K562 (cell line): ENCODE measurements at regions not wholly inside any gene's neighbourhood (a gene's known extent, or its start where the extent isn't known, plus 50 kb on each side); places are given as distances from the start of the nearest gene placed in this dataset.

Experiments used
- ATAC-seq: fragments of 200-7000 bp; cut with Tn5 transposase; 3 replicates; pipeline ENCODE4 v1.9.1; 2020; ENCODE audit warnings: moderate library complexity
- BruUV-seq: library from RNA; stranded (reverse); fragments of 400-500 nt; replicated peaks from 2 replicates; lab custom pipeline; 2021; lab: Mats Ljungman, UMichigan
- CTCF ChIA-PET: fragments of 300-600 bp; formaldehyde crosslinking; extraction: SDS; loops from one replicate; lab custom pipeline; 2021; ENCODE audit warnings: low intra/inter-chr PET ratio; lab: Yijun Ruan, JAX
- POLR2A ChIA-PET: fragments of 300-600, 350-650 bp; sonication (Branson Sonifier 250); formaldehyde crosslinking; extraction: SDS; loops from one replicate; lab custom pipeline; 2021; ENCODE audit warnings: antibody characterized with exemption, inconsistent platforms; lab: Yijun Ruan, JAX
- DNase-seq, 4 experiments: peaks; one replicate each; pipeline versions ENCODE4 v3.0.0 to v3.0.0-alpha.2; 2011 to 2018; ENCODE audit warnings: low spot score in 3 of 4, mixed read lengths in 3 of 4; ENCODE audit errors: extremely low read depth in 1 of 4
- FAIRE-seq: peaks from 2 replicates; lab custom pipeline; 2011; peaks lifted over from hg19 to GRCh38; lab: Jason Lieb, UNC
- H2AFZ ChIP-seq: 2 replicates; pipeline ENCODE4 v1.6.0; 2011; ENCODE audit warnings: low read depth, low read length, control low read depth, inconsistent platforms
- H3K27ac ChIP-seq: fragments of 200-600 bp; 3 replicates; pipeline ENCODE4 v1.8.0; 2011; ENCODE audit warnings: low read depth, mild to moderate bottlenecking, control low read depth, inconsistent platforms, low read length, moderate library complexity, mixed read lengths; ENCODE audit errors: extremely low read depth
- H3K27me3 ChIP-seq, 2 experiments: fragments of 300-600 bp in 1 of 2; 2 replicates in 1 of 2; 3 replicates in 1 of 2; pipeline versions ENCODE4 v1.6.0 to v1.8.0; 2011; ENCODE audit warnings: inconsistent platforms in 2 of 2, low read length in 2 of 2, mild to moderate bottlenecking in 1 of 2, mixed read lengths in 1 of 2, moderate library complexity in 1 of 2; ENCODE audit not compliant: control insufficient read depth in 2 of 2, insufficient read depth in 2 of 2
- H3K36me3 ChIP-seq: fragments of 300-600 bp; 3 replicates; pipeline ENCODE4 v1.8.0; 2011; ENCODE audit warnings: mild to moderate bottlenecking, low read length, inconsistent platforms; ENCODE audit not compliant: control insufficient read depth, insufficient read depth
- H3K4me1 ChIP-seq, 2 experiments: fragments of 200-600 bp in 1 of 2; replicated peaks in 1 of 2; 2 replicates in 1 of 2; 3 replicates in 1 of 2; pipeline versions ENCODE4 v1.5.1 to v1.8.0; 2011; ENCODE audit warnings: inconsistent platforms in 2 of 2, low read length in 2 of 2, mild to moderate bottlenecking in 1 of 2, mixed read lengths in 1 of 2, moderate library complexity in 1 of 2; ENCODE audit not compliant: control insufficient read depth in 2 of 2, insufficient read depth in 2 of 2
- H3K4me2 ChIP-seq: 2 replicates; pipeline ENCODE4 v1.6.1; 2011; ENCODE audit warnings: low read length, control low read depth, inconsistent platforms, mixed read lengths; ENCODE audit not compliant: insufficient read depth
- H3K4me3 ChIP-seq: fragments of 200-600 bp; sonication (generic), shearing (Covaris generic); 2 replicates; pipeline ENCODE4 v1.5.1; 2016; ENCODE audit warnings: control low read depth, inconsistent platforms
- H3K79me2 ChIP-seq: fragments of 200-600 bp; 3 replicates; pipeline ENCODE4 v1.8.0; 2011; ENCODE audit warnings: low read length, inconsistent platforms; ENCODE audit not compliant: control insufficient read depth, insufficient read depth
- H3K9ac ChIP-seq, 2 experiments: 2 replicates each; pipeline versions ENCODE4 v1.6.0 to v1.6.1; 2011; ENCODE audit warnings: low read depth in 2 of 2, low read length in 2 of 2, control low read depth in 1 of 2, inconsistent platforms in 1 of 2, mild to moderate bottlenecking in 1 of 2, mixed read lengths in 1 of 2; ENCODE audit not compliant: insufficient read depth in 1 of 2
- H3K9me1 ChIP-seq: one replicate; pipeline ENCODE4 v1.6.0; 2011; ENCODE audit warnings: inconsistent platforms, mild to moderate bottlenecking, low read length, moderate library complexity; ENCODE audit not compliant: control insufficient read depth, insufficient read depth
- H3K9me3 ChIP-seq: replicated peaks from 2 replicates; pipeline ENCODE4 v1.5.1; 2011; ENCODE audit warnings: low read depth, low read length, inconsistent platforms; ENCODE audit not compliant: control insufficient read depth, insufficient read depth
- H4K20me1 ChIP-seq: replicated peaks from 2 replicates; pipeline ENCODE4 v1.6.1; 2011; ENCODE audit warnings: low read length, inconsistent platforms, mixed read lengths; ENCODE audit not compliant: control insufficient read depth, insufficient read depth
- ETV6 ChIP-seq, 3 experiments: fragments of 150-350 bp in 1 of 3; sonication (generic) in 1 of 3; formaldehyde crosslinking in 1 of 3; IDR thresholded peaks; 2 replicates each; pipeline versions ENCODE4 v1.6.1 to v1.8.0; 2014 to 2022; ENCODE audit warnings: borderline replicate concordance in 2 of 3, low read depth in 2 of 3, antibody characterized with exemption in 1 of 3, low read length in 1 of 3, mild to moderate bottlenecking in 1 of 3, missing genetic modification reagents in 1 of 3
- HDAC1 ChIP-seq, 2 experiments: fragments of 450-650 bp; IDR thresholded peaks; 2 replicates each; pipeline ENCODE4 v1.6.1; 2016 to 2017; ENCODE audit warnings: inconsistent platforms in 1 of 2, mild to moderate bottlenecking in 1 of 2, moderate library complexity in 1 of 2
- HNRNPK ChIP-seq: fragments of 200-400 bp; formaldehyde crosslinking; IDR thresholded peaks from one replicate; pipeline ENCODE4 v1.6.1; 2018; ENCODE audit warnings: mild to moderate bottlenecking, low read depth, low read length; ENCODE audit not compliant: poor library complexity, severe bottlenecking
- MEF2A ChIP-seq: IDR thresholded peaks from 2 replicates; pipeline ENCODE4 v1.6.1; 2011; ENCODE audit warnings: low read depth, mild to moderate bottlenecking, low read length, moderate library complexity; ENCODE audit not compliant: control insufficient read depth
- NELFE ChIP-seq: IDR thresholded peaks from 2 replicates; pipeline ENCODE4 v1.6.1; 2011; ENCODE audit warnings: mild to moderate bottlenecking; ENCODE audit not compliant: insufficient read depth, insufficient read length
- NFYB ChIP-seq: IDR thresholded peaks from 2 replicates; pipeline ENCODE4 v1.6.1; 2011; ENCODE audit warnings: mild to moderate bottlenecking, moderate library complexity; ENCODE audit not compliant: insufficient read length; ENCODE audit errors: extremely low read depth
- SUPT5H ChIP-seq: fragments of 450-650 bp; IDR thresholded peaks from 2 replicates; pipeline ENCODE4 v1.6.1; 2016
- ZC3H8 ChIP-seq: fragments of 450-650 bp; IDR thresholded peaks from 2 replicates; pipeline ENCODE4 v1.6.1; 2017
- ZNF174 ChIP-seq: fragments of 250-450 bp; sonication (Bioruptor Pico); IDR thresholded peaks from 2 replicates; pipeline ENCODE4 v1.4.0; 2020; ENCODE audit warnings: mild to moderate bottlenecking
- ZNF696 ChIP-seq: fragments of 250-450 bp; sonication (Bioruptor Pico); conservative IDR thresholded peaks from 2 replicates; pipeline ENCODE4 v1.4.0; 2020; ENCODE audit warnings: mild to moderate bottlenecking, moderate library complexity
- ZZZ3 ChIP-seq: fragments of 450-650 bp; IDR thresholded peaks from 2 replicates; pipeline ENCODE4 v1.6.1; 2016; ENCODE audit warnings: antibody characterized with exemption, mild to moderate bottlenecking, moderate library complexity
- WGBS: fragments of 100-300 bp; shearing (Covaris generic); methylation state at CpG from one replicate; pipeline ENCODE4 v1.1.6; 2016; ENCODE audit warnings: low coverage, mixed read lengths; ENCODE audit not compliant: insufficient coverage; ENCODE audit errors: missing lambda C conversion rate; 5-methylcytosine and 5-hydroxymethylcytosine counted together
- in situ Hi-C: fragments of 300-500 bp; cut with MboI; formaldehyde crosslinking; loops from 4 replicates; pipeline ENCODE4 v1.15.0; 2018; ENCODE audit warnings: inconsistent platforms, mixed read lengths
- intact Hi-C: fragments of 100-400 bp; cut with micrococcal nuclease; formaldehyde crosslinking; loops from 2 replicates; pipeline ENCODE4 v1.14.2; 2022
- TF ChIP-seq, protein P1 (sequence below): sonication (generic); formaldehyde crosslinking; IDR thresholded peaks from 2 replicates; pipeline ENCODE4 v1.9.0; 2022; ENCODE audit warnings: mild to moderate bottlenecking, missing genetic modification reagents

DNA sequence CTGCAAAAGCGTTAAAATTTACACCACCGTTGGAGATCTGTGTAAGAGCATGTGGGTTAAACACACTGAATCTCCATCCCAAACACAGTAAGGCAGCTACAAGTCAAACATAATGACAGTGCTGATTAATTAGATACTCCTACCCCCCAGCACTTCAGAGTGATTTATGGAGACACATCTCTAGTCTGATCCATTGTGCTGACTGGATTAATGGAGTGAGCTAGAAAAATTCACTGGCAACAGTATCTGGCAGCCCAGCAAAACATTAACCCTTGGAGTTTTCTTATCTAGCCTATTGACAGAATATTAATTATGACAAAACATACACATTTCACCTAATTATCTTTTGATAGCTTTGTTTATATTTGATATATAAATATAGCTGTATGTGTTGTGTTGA is 188.6 kb upstream of the ISL1 start:
- Histone ChIP-seq H3K36me3 (no peaks in the 10 kb centered on the region), H3K27ac (no peak overlapping the region), H3K27me3 (no peaks in the 10 kb centered on the region), H3K9me1 (no peaks in the 10 kb centered on the region), H3K9ac (no peak overlapping the region), H2AFZ (no peak overlapping the region), H3K4me2 (no peak overlapping the region), H3K9me3 (no peaks in the 10 kb centered on the region; the same call in 1 of the 2 replicates), H3K79me2 (no peaks in the 10 kb centered on the region), H4K20me1 (no peaks in the 10 kb centered on the region), H3K4me1 (no peaks in the 10 kb centered on the region), H3K4me3 (no peak overlapping the region)
- no peak for TF ChIP-seq SUPT5H
- TF ChIP-seq ZC3H8, result no peak
- no peak for TF ChIP-seq NELFE
- no peak for TF ChIP-seq MEF2A
- no peak for TF ChIP-seq ZNF696 (CRISPR knock-in tag)
- TF ChIP-seq NFYB, result no peak
- TF ChIP-seq ZNF174, result no peak
- no peak for TF ChIP-seq HNRNPK
- TF ChIP-seq ETV6 (IDR thresholded peaks at IDR 0.05; ENCODE audit: borderline replicate concordance in 1 of 2, low read depth in 2 of 2, low read length in 1 of 2), result no peak
- TF ChIP-seq ETV6 (CRISPR knock-in tag; IDR thresholded peaks at IDR 0.05; ENCODE audit: borderline replicate concordance), result no peak
- no peak for TF ChIP-seq HDAC1 (IDR thresholded peaks at IDR 0.05)
- no peak for TF ChIP-seq ZZZ3
- TF ChIP-seq, protein P1, sequence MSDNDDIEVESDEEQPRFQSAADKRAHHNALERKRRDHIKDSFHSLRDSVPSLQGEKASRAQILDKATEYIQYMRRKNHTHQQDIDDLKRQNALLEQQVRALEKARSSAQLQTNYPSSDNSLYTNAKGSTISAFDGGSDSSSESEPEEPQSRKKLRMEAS (CRISPR knock-in tag), result no peak
- WGBS, result 0% methylated on average over 2 of the region's 2 CpGs
- FAIRE-seq (no peak), ATAC-seq (no peak), DNase-seq (no peak)
- POLR2A ChIA-PET, result interaction anchor here (0.6 kb wide), 1 partner anchor 1047 kb away, joined by 3 read pairs; no protein-coding TSS in a partner anchor
- intact Hi-C loops, result no loop called here
- in situ Hi-C loops, result no loop called here
- BruUV-seq, result no TSS peak
- CTCF ChIA-PET, result interaction anchor here (0.5 kb wide), 1 partner anchor 233 kb away, joined by 3 read pairs; no protein-coding TSS in a partner anchor
